Retinal pigment epithelial cell (primary cell): ENCODE measurements at regions not wholly inside any gene's neighbourhood (a gene's known extent, or its start where the extent isn't known, plus 50 kb on each side); places are given as distances from the start of the nearest gene placed in this dataset.

Experiments used
- DNase-seq: peaks from one replicate; pipeline ENCODE4 v3.0.0-alpha.2; 2010; ENCODE audit warnings: low read depth
- H3K4me3 ChIP-seq: 2 replicates; pipeline ENCODE4 v1.5.1; 2011; ENCODE audit warnings: mild to moderate bottlenecking, low read length, control low read depth, moderate library complexity
- TF ChIP-seq, protein P1 (sequence below): conservative IDR thresholded peaks from 2 replicates; pipeline ENCODE4 v1.5.1; 2011; ENCODE audit warnings: low read depth, low read length, control low read depth, inconsistent platforms

DNA sequence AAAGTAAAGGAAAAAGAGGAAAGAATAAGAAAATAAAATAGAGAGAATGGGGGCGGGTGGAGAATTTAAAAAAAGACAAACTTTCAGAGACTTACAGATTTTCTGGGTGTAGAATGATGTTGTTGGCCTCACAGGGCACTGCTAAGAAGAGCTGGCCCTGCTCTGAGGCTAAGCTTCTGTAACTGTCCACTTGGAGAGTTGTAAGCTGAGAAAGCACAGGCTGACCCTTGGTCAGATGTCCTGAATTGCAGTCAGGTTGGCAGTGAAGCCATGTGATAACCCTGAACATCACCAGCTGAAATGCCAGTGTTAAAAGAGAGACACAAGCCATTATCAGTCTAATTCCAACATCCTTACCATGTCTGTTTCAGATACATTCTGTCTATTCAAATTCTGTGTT, 272.1 kb upstream of the SORCS1 start:
- DNase-seq = no peak
- TF ChIP-seq, protein P1, sequence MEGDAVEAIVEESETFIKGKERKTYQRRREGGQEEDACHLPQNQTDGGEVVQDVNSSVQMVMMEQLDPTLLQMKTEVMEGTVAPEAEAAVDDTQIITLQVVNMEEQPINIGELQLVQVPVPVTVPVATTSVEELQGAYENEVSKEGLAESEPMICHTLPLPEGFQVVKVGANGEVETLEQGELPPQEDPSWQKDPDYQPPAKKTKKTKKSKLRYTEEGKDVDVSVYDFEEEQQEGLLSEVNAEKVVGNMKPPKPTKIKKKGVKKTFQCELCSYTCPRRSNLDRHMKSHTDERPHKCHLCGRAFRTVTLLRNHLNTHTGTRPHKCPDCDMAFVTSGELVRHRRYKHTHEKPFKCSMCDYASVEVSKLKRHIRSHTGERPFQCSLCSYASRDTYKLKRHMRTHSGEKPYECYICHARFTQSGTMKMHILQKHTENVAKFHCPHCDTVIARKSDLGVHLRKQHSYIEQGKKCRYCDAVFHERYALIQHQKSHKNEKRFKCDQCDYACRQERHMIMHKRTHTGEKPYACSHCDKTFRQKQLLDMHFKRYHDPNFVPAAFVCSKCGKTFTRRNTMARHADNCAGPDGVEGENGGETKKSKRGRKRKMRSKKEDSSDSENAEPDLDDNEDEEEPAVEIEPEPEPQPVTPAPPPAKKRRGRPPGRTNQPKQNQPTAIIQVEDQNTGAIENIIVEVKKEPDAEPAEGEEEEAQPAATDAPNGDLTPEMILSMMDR = no peak
- H3K4me3 ChIP-seq = no peak overlapping the region

- H3K4me3 ChIP-seq = no peak overlapping the region
- DNase-seq = no peak
- TF ChIP-seq, protein P1 = no peak
Measured at GRCh38 chr10:107434854-107435253, 270.3 kb upstream of the SORCS1 start.

- TF ChIP-seq, protein P1 = no peak
- no peak overlapping the region for H3K4me3 ChIP-seq
- DNase-seq = no peak
Measured at GRCh38 chr10:107434201-107434600, 269.7 kb upstream of the SORCS1 start.

DNA sequence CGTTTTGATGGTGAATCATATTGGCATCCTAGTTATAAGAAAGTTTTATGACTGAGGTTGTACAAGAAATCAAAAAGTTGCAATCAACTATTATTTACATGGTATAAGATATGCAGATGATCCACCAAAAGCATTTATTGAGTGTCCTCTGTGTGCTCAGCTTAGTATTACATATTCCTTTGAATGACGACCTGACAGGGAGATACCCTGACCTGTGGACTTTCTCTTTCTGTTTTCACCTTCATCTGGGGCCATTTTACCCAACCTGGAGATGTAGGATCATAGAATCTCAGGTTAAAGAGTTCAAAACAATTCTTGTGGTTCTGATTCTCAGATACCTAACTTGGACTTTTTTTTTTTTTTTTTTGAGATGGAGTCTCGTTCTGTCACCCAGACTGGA, 269.1 kb upstream of the SORCS1 start:
- TF ChIP-seq, protein P1 = no peak
- no peak overlapping the region for H3K4me3 ChIP-seq
- DNase-seq = no peak

GRCh38 chr10:107430446-107430845, 265.9 kb upstream of the SORCS1 start:
- no peak overlapping the region for H3K4me3 ChIP-seq
- TF ChIP-seq, protein P1 = no peak

DNA sequence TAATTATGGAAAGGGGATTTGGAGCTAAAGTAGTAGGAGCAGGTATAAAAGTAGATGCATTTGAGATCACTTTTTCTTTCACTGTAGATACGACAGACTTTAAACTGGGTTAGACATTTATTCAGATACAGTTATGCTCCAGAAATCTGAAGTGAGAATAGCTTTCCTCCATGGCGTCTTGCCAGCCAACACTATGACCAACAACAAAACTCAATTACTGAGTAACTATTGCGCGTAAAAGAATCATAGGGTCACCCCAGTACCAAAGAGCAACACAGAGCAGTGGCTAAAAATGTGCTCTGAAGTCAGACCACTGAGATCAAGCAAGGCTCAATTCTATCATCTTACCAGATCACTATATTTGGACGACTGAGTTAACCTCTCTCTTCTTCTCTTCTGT, 262.5 kb upstream of the SORCS1 start:
- H3K4me3 ChIP-seq = no peak overlapping the region
- DNase-seq = no peak
- TF ChIP-seq, protein P1 = no peak

More at GRCh38 chr10:107430446-107430845, 265.9 kb upstream of the SORCS1 start:
- no peak for DNase-seq

GRCh38 chr10:107425931-107426553, 261.5 kb upstream of the SORCS1 start:
- TF ChIP-seq, protein P1 = no peak
- H3K4me3 ChIP-seq = no peak overlapping the region
- no peak for DNase-seq
